GM18870 (cell line): ENCODE measurements at regions not wholly inside any gene's neighbourhood (a gene's known extent, or its start where the extent isn't known, plus 50 kb on each side); places are given as distances from the start of the nearest gene placed in this dataset.
A peak's percentile ranks its signal among the peaks of the same experiment; 100 is the strongest.

ENCODE experiments used
- ATAC-seq: cut with Tn5 transposase; IDR thresholded peaks from one replicate; pipeline ENCODE4 v1.9.1; 2021; ENCODE audit warnings: moderate library complexity; ENCODE audit not compliant: unreplicated experiment

DNA sequence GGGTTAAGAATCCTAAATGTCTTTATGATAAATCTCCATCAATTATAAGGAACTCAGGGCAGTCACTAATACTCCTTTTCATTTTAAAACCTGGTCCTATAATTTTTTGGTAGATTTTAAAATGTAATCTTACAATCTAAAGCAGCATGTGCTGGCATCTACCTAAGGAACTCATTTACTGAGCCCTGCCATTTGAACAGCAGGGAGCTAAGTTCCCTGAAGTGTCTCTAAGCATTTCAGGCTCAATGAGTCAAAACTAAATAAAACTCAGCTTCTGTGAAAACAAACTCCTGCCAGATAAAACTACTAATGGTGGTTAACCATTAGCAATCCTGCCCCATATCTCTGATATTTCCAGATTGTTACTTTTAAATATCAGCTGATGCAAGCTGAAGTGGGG is 1371.8 kb upstream of the PRMT6 start:
- ATAC-seq = no peak

DNA sequence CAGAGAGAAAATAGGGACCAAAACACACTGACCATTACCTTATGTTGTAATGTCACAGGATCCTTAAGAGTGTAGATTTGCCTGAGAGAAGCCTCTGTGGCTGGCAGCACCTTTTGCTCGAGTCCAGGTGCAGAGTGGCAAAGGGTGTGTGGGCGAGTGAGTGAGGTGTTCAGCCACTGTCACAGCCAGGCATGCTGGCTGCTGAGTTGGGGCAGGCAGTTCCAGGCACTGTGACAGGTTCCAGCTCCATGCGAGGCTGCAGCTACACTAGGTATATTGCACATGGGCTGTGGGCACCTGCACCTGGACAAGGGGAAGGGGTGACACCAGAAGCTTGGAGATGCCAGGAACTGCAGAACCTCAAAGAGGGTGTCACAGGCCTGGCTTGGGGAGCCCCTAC is 1370.4 kb upstream of the PRMT6 start:
- ATAC-seq = no peak

GRCh38 chr1:105686874-105687690 is 1369.4 kb upstream of the PRMT6 start:
- ATAC-seq = no peak

DNA sequence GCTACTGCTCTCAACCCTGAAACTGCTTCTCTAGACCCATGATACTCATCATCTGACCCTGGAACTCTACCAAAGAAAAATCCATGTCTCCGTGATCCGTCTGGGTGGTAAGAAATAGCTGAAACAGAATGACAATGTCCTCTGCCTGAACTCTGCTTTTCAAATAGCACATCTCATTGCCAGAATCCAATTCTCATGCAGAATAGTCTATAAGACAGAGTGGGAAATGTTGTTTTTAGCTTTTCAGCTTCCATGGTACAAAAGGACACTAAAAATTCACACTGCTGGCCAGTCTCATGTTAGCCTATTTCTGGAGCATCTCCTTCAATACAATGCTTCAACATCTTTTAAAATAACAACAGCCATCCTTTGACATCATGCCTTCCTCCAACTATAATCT is 1355.8 kb upstream of the PRMT6 start:
- no peak for ATAC-seq

DNA sequence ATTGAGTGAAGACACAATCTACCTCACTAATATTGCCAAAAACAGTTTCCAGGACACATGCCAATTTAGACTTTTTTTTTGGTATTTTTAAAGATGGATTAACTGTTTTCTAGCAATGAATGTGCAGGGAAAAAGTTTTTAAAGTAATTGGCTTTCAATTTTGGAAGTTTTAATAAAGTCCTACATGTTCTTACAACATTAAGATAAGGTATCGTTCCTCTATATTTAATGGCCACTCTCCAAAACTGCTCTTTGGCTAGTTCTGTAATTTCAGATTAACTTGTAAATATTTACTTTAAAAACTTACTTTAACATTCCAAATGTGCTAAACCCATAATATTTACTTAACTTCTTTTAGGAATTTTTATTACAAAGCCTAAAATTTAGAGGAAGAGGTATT is 1332.2 kb upstream of the PRMT6 start:
- ATAC-seq = no peak

DNA sequence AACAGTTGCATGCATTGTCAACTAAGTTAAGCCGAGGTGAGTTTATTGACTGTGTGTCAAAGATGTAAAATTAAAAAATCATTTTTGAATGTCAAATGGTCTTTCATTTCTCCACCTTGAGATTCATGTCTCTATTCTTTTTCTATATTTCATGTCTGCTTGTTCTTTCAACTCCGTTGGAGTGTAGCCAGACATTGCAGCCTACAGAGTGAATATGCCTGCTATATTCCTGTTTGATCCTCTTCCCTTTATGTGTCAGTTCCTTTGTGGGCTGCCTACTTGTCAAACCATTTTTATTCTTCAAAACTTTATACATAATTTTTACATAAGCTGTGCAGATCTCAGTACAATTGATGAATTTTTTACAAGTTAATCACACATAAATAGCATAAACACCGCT is 1325.8 kb upstream of the PRMT6 start:
- no peak for ATAC-seq

DNA sequence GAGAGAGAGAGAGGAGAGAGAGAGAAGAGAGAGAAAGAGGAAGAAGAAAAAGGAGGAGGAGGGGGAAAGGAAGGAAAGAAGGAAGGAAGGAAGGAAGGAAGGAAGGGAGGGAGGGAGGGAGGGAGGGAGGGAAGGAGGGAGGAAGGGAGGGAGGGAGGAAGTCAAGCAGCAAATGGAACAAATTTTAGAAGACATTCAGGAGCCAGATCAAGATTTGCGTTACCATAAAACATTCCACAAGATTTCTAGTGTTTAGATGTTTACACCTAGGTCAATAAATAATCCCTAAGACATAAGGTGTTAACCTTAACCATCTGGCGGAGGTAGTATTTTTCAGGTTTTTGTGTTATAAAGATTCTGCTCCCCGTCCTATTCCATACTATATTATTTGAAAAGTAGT is 1320.1 kb upstream of the PRMT6 start:
- no peak for ATAC-seq

GRCh38 chr1:105779727-105780126 is 1276.7 kb upstream of the PRMT6 start:
- no peak for ATAC-seq

GRCh38 chr1:105785021-105785420 is 1271.5 kb upstream of the PRMT6 start:
- ATAC-seq = no peak

DNA sequence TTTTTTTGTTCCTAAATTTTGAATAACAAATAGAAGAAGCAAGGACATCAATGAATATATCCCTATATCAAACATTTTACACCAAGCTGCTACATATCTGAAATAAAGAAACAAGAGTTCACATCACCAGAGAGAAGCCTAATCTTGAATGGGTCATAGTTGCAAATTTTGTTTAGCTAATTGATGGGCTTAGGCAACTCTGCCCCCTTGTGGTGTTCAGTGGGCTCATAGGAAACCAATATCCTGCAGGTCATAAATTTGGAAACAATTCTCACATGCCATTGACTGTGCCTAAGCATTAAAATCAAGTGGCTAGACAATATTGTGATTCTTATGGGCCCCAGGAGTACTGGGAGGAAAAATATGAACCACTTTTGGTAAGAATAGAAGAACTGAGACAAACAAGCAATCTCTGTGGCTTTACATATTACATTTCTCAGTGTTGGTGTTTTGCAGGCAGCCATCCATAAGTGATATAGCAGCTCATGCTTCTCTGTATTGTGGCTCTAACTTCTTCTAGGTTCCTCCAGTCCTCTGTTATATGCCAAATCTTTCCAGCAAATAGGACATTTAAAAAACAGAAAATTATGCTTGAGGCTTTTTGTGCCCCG is 1262.8 kb upstream of the PRMT6 start:
- ATAC-seq = no peak

DNA sequence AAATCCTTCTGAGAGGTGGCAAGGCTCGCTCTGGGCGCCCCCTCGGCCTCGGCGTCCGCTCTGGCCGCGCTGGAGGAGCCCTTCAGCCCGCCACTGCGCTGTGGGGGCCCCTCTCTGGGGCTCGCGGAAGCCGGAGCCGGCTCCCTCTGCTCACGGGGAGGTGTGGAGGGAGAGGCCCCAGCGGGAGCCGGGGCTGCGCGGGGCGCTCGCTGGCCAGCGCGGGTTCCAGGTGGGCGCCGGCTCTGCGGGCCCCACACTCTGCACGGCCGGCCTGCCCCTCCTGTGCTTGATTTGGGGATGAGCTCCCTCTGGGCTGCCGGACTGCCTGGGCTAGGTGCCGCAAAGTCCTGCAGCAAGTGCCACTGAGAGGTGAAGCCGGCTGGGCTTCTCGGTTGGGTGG is 1260.7 kb upstream of the PRMT6 start:
- ATAC-seq = no peak

GRCh38 chr1:105830571-105831146 is 1225.8 kb upstream of the PRMT6 start:
- ATAC-seq = no peak

- no peak for ATAC-seq
Measured at GRCh38 chr1:105838071-105838470, 1218.4 kb upstream of the PRMT6 start.

GRCh38 chr1:105865546-105865945 is 1190.9 kb upstream of the PRMT6 start:
- ATAC-seq = no peak

DNA sequence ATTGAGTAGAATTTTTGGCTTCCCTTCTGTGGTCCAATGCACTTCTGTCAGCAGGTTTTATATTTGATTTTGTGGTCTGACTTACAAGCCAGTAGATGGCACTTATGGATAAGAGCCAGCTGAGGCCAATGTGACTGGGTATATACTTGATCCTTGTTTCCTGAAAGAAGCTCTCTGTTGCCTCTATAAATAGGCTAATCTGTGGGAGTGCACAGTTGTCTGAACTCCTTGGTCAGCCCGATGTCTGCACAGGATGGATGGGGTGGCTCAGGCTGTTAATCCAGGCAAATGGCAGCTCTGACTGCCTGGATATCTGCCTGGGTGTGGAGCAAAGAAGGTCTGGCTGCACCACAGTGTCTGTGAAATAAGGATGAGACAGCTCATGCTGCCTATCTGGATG is 1183.7 kb upstream of the PRMT6 start:
- no peak for ATAC-seq

DNA sequence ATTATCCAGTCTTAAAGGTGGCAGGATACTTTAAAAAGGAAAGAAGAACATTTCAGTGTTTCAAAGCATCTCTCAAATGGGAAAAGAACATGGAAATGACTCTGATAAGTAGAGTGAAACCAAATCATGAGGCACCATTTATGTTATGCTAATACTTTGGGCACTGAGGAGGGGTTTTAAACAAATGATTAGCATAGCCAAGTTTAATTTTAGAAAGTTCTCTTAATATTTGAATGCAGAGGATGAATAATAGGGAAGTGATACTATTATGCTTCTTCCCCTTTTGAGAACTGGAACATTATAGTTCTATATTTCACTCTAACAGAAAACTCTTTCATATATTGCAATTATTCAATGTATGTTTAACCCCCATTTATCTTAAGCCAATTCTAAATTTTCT is 1181.9 kb upstream of the PRMT6 start:
- peak; percentile 89 for ATAC-seq

- no peak for ATAC-seq
Measured at GRCh38 chr1:105886309-105886708, 1170.2 kb upstream of the PRMT6 start.

- no peak for ATAC-seq
Measured at GRCh38 chr1:105891308-105891707, 1165.2 kb upstream of the PRMT6 start.

DNA sequence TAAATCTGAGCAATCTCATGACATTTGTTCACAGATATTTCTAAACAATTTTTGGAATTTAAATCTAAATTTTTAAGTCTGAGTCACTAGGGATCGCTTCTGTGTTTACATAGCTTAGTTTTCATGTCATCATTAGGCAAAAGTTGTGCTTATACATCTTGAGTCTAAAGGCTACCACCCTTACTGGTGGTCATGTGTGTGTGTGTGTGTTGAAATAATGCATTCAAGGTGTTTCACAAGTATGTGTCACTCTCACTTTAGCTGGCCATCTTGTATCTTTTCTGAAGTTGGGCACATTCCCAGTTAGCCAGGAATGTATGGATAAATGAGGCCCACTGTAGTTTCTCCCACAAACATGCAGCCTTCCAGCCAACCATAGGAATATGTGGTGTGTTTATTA is 1162.5 kb upstream of the PRMT6 start:
- ATAC-seq = no peak

- ATAC-seq = no peak
Measured at GRCh38 chr1:105909811-105910210, 1146.7 kb upstream of the PRMT6 start.

- no peak for ATAC-seq
Measured at GRCh38 chr1:105914403-105914802, 1142.1 kb upstream of the PRMT6 start.

DNA sequence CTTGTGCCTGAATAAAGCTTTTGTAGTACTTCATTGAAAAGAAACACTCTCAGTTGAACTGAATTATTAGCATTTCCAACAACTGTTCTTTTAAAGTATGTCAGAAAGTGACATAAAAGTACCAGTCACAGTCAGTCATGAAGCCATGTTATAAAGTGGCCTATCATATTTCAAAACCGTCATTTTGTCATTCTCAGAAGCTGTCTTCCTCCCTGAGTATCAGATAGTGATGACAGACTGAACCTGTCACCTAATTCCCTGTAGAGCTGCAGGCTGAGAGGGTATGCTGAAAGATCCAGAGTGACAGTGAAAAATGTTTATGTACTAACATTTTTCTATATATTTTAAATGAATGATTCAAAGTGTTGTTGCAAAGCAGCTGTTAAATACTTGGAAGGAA is 1121.7 kb upstream of the PRMT6 start:
- no peak for ATAC-seq
